Calu3 (cell line): ENCODE measurements at regions not wholly inside any gene's neighbourhood (a gene's known extent, or its start where the extent isn't known, plus 50 kb on each side); places are given as distances from the start of the nearest gene placed in this dataset.

Source experiments
- BruUV-seq: library from RNA; stranded (reverse); fragments of 400-500 nt; replicated peaks from 2 replicates; lab custom pipeline; 2021; lab: Mats Ljungman, UMichigan
- CTCF ChIA-PET: fragments of 300-600 bp; sonication (Branson Sonifier 250); formaldehyde crosslinking; loops from one replicate; lab custom pipeline; 2022; ENCODE audit warnings: antibody characterized with exemption; lab: Charles Lee
- DNase-seq: peaks from one replicate; pipeline ENCODE4 v3.0.0; 2022
- H3K27ac Mint-ChIP-seq: one replicate; pipeline ENCODE4 v1.8.0; 2022; ENCODE audit warnings: mixed read lengths; ENCODE audit not compliant: unreplicated experiment
- H3K27me3 Mint-ChIP-seq: one replicate; pipeline ENCODE4 v1.8.0; 2022; ENCODE audit warnings: mixed read lengths; ENCODE audit not compliant: unreplicated experiment
- H3K36me3 Mint-ChIP-seq: one replicate; pipeline ENCODE4 v1.8.0; 2022; ENCODE audit warnings: mild to moderate bottlenecking, moderate library complexity, mixed read lengths; ENCODE audit not compliant: insufficient read depth, unreplicated experiment
- H3K4me1 Mint-ChIP-seq: one replicate; pipeline ENCODE4 v1.8.0; 2022; ENCODE audit warnings: mild to moderate bottlenecking, low read depth, mixed read lengths; ENCODE audit not compliant: unreplicated experiment
- H3K4me3 Mint-ChIP-seq: one replicate; pipeline ENCODE4 v1.8.0; 2022; ENCODE audit warnings: mild to moderate bottlenecking, low read depth, moderate library complexity, mixed read lengths; ENCODE audit not compliant: unreplicated experiment
- H3K9me3 Mint-ChIP-seq: one replicate; pipeline ENCODE4 v1.8.0; 2022; ENCODE audit warnings: low read depth, mixed read lengths; ENCODE audit not compliant: unreplicated experiment
- intact Hi-C: fragments of 100-400 bp; cut with micrococcal nuclease; formaldehyde crosslinking; loops from one replicate; pipeline ENCODE4 v1.10.0; 2022; ENCODE audit not compliant: unreplicated experiment
- TF ChIP-seq, protein P1 (sequence below): fragments of 200-600 bp; IDR thresholded peaks from one replicate; pipeline ENCODE4 v1.8.0; 2022; ENCODE audit warnings: antibody characterized with exemption; ENCODE audit not compliant: unreplicated experiment

- H3K27ac Mint-ChIP-seq: no peak overlapping the region
- no peak overlapping the region for H3K4me3 Mint-ChIP-seq
- intact Hi-C loops: no loop called here
- TF ChIP-seq, protein P1, sequence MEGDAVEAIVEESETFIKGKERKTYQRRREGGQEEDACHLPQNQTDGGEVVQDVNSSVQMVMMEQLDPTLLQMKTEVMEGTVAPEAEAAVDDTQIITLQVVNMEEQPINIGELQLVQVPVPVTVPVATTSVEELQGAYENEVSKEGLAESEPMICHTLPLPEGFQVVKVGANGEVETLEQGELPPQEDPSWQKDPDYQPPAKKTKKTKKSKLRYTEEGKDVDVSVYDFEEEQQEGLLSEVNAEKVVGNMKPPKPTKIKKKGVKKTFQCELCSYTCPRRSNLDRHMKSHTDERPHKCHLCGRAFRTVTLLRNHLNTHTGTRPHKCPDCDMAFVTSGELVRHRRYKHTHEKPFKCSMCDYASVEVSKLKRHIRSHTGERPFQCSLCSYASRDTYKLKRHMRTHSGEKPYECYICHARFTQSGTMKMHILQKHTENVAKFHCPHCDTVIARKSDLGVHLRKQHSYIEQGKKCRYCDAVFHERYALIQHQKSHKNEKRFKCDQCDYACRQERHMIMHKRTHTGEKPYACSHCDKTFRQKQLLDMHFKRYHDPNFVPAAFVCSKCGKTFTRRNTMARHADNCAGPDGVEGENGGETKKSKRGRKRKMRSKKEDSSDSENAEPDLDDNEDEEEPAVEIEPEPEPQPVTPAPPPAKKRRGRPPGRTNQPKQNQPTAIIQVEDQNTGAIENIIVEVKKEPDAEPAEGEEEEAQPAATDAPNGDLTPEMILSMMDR: no peak
- no peak for DNase-seq
- CTCF ChIA-PET: no interaction called here
- H3K9me3 Mint-ChIP-seq: peaks cover 4% of the 10 kb centered on the region
- H3K4me1 Mint-ChIP-seq: no peaks in the 10 kb centered on the region
- no peaks in the 10 kb centered on the region for H3K36me3 Mint-ChIP-seq
- BruUV-seq: no TSS peak
- no peaks in the 10 kb centered on the region for H3K27me3 Mint-ChIP-seq
Measured at GRCh38 chr7:69508736-69509135, 89.5 kb upstream of the AUTS2 start.

DNA sequence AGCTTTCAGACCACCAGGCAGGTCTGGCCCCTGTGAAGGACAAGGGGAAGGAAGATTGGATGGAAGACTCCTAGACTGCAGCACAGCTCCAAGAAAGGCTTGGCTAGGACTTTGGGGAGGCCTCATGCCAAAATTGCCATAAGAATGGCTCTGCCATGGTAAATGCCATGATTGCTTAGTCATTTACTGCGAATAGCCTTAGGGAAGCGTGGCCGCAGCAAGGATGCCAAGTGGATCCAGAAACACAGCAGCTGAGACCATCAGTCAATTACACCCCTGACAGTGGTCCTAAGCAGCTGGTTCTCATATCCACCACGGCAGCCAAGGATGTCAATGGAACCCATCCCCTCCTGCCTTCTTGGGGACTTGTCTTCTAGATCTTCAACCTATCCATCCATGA is 88.2 kb upstream of the AUTS2 start:
- intact Hi-C loops: no loop called here
- no peaks in the 10 kb centered on the region for H3K4me1 Mint-ChIP-seq
- no peak overlapping the region for H3K27ac Mint-ChIP-seq
- CTCF ChIA-PET: no interaction called here
- H3K4me3 Mint-ChIP-seq: no peak overlapping the region
- TF ChIP-seq, protein P1: no peak
- H3K27me3 Mint-ChIP-seq: no peaks in the 10 kb centered on the region
- DNase-seq: no peak
- H3K9me3 Mint-ChIP-seq: peaks cover 4% of the 10 kb centered on the region
- no peaks in the 10 kb centered on the region for H3K36me3 Mint-ChIP-seq
- BruUV-seq: no TSS peak

DNA sequence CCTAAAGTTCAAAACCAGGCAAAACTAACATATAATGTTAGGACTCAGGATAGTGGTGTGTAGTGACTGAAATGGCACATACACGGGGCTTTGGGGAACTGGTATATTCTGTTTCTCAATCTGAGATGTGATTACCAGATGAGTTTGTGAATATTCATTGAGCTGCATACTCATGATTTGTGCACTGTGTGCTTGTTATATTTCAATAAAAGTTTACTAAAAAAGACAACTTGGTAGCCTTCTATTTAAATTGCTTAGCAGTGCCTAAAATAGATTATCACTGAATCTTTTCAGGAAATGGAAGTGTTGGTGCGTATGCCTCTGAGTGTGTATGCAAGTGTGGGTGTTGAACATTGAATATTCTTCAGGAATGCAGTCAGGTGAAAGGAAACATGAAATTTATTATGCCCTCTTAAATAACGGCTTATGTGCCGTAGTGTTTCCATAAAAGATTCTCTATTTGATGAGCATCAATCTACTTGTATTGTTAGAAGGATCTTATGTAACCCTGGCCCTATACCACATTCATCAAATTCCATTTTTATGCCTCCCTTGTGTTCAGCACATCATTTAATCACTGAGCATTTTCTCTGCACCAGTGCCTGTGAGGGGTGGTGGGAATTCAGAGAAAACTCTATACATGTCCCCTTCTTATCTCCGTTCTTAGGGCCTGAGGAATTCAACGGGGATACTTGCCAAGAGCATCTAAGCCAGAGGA is 82.6 kb upstream of the AUTS2 start:
- peaks cover 4% of the 10 kb centered on the region for H3K9me3 Mint-ChIP-seq
- no peak for DNase-seq
- no peak overlapping the region for H3K4me3 Mint-ChIP-seq
- H3K27me3 Mint-ChIP-seq: no peaks in the 10 kb centered on the region
- no peak overlapping the region for H3K27ac Mint-ChIP-seq
- intact Hi-C loops: no loop called here
- TF ChIP-seq, protein P1: no peak
- no peaks in the 10 kb centered on the region for H3K36me3 Mint-ChIP-seq
- BruUV-seq: no TSS peak
- no peaks in the 10 kb centered on the region for H3K4me1 Mint-ChIP-seq
- CTCF ChIA-PET: no interaction called here

DNA sequence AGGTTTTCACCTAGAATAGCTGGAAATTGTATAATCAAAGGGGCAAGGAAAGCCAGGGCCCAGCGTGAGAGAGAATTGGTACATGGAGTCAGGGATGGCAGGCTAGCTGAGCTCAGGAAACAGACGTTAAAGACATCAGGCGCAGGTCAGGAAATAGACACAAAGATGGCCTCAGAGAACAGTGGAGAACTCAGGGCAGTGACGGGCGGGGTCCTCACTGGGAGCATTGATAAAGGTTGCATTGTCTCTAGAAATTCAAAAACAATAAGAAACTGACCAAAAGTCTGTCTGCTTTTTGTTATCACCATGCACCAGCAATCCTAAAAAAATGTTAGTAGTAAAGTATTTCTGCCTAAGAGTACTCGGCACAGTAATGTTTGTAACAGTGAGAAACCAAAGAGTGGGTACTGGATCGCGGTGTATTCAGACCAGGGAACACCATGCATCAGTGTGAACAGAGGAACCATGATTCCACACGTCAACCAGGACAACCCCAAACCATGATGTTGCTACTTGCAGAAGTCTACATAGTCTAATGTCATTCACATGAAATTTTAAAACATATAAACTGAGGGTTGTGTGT is 81.9 kb upstream of the AUTS2 start:
- Mint-ChIP-seq H3K27ac (no peak overlapping the region), H3K36me3 (no peaks in the 10 kb centered on the region), H3K9me3 (peaks cover 4% of the 10 kb centered on the region), H3K27me3 (no peaks in the 10 kb centered on the region), H3K4me1 (no peaks in the 10 kb centered on the region), H3K4me3 (no peak overlapping the region)
- TF ChIP-seq, protein P1: no peak
- intact Hi-C loops: no loop called here
- no peak for DNase-seq
- BruUV-seq: no TSS peak
- CTCF ChIA-PET: no interaction called here
